ENCODE measurements at regions not wholly inside any gene's neighbourhood (a gene's known extent, or its start where the extent isn't known, plus 50 kb on each side); places are given as distances from the start of the nearest gene placed in this dataset.

GRCh38 chrX:37943554-37944344 lies 62.6 kb upstream of the SYTL5 start:
- ChIA-PET POLR2A (no interaction called here), CTCF (no interaction called here)
- no peak overlapping the region for H3K4me3 ChIP-seq (ENCODE audit: control insufficient read depth in 1 of 2, extremely low read depth in 1 of 2, low read length in 1 of 2)
- no peaks in the 10 kb centered on the region for H3K36me3 ChIP-seq (ENCODE audit: control insufficient read depth in 2 of 2, extremely low read depth in 1 of 2, insufficient read depth in 1 of 2, low read length in 1 of 2)
- no peak for ATAC-seq (replicated peaks in 1 of 4)
- H3K4me3 Mint-ChIP-seq, result no peak overlapping the region
- no peaks in the 10 kb centered on the region for H3K4me1 ChIP-seq (ENCODE audit: control insufficient read depth in 1 of 2, extremely low read depth in 1 of 2, insufficient read depth in 2 of 2, low read length in 2 of 2)
- 83% methylated on average over 1 of the region's 6 CpGs for WGBS (ENCODE audit: insufficient coverage)
- H3K27ac ChIP-seq (ENCODE audit: low read length), result no peak overlapping the region
- no peak for DNase-seq
- H3K9me3 ChIP-seq, result no peaks in the 10 kb centered on the region
- peaks cover 3 to 24% of the 10 kb centered on the region in 2 donors for H3K27me3 Mint-ChIP-seq
- H3K27ac Mint-ChIP-seq, result no peak overlapping the region
- H3K9me3 Mint-ChIP-seq, result peaks cover 0 to 3% (median 0%) of the 10 kb centered on the region in 3 donors
- H3K36me3 Mint-ChIP-seq, result no peaks in the 10 kb centered on the region
- H3K4me1 Mint-ChIP-seq, result no peaks in the 10 kb centered on the region
- no peaks in the 10 kb centered on the region for H3K27me3 ChIP-seq (replicated peaks in 1 of 2; ENCODE audit: control insufficient read depth in 2 of 2, extremely low read depth in 1 of 2, insufficient read depth in 2 of 2, low read length in 1 of 2)

- no peak overlapping the region for H3K27ac ChIP-seq (ENCODE audit: low read length)
- H3K36me3 Mint-ChIP-seq, result no peaks in the 10 kb centered on the region
- no peak overlapping the region for H3K4me3 ChIP-seq (ENCODE audit: control insufficient read depth in 1 of 2, extremely low read depth in 1 of 2, low read length in 1 of 2)
- CTCF ChIA-PET, result no interaction called here
- no peak overlapping the region for H3K4me3 Mint-ChIP-seq
- DNase-seq, result no peak
- H3K27ac Mint-ChIP-seq, result no peak overlapping the region
- H3K9me3 Mint-ChIP-seq, result peaks cover 0 to 4% (median 0%) of the 10 kb centered on the region in 3 donors
- no peaks in the 10 kb centered on the region for H3K4me1 Mint-ChIP-seq
- no CpG with 5 or more reads among the region's 1 CpG for WGBS (ENCODE audit: insufficient coverage)
- POLR2A ChIA-PET, result no interaction called here
- peaks cover 3 to 24% of the 10 kb centered on the region in 2 donors for H3K27me3 Mint-ChIP-seq
- no peaks in the 10 kb centered on the region for H3K36me3 ChIP-seq (ENCODE audit: control insufficient read depth in 2 of 2, extremely low read depth in 1 of 2, insufficient read depth in 1 of 2, low read length in 1 of 2)
- no peaks in the 10 kb centered on the region for H3K9me3 ChIP-seq
- H3K27me3 ChIP-seq (replicated peaks in 1 of 2; ENCODE audit: control insufficient read depth in 2 of 2, extremely low read depth in 1 of 2, insufficient read depth in 2 of 2, low read length in 1 of 2), result no peaks in the 10 kb centered on the region
- ATAC-seq (replicated peaks in 1 of 4), result no peak
- H3K4me1 ChIP-seq (ENCODE audit: control insufficient read depth in 1 of 2, extremely low read depth in 1 of 2, insufficient read depth in 2 of 2, low read length in 2 of 2), result no peaks in the 10 kb centered on the region
Observed at GRCh38 chrX:37946197-37946596, 60.2 kb upstream of the SYTL5 start.

GRCh38 chrX:37955273-37955672 lies 51.1 kb upstream of the SYTL5 start:
- CTCF ChIA-PET, result no interaction called here
- no peak for DNase-seq
- Histone ChIP-seq H3K36me3 (ENCODE audit: control insufficient read depth in 2 of 2, extremely low read depth in 1 of 2, insufficient read depth in 1 of 2, low read length in 1 of 2) (no peaks in the 10 kb centered on the region), H3K27ac (ENCODE audit: low read length) (no peak overlapping the region), H3K4me1 (ENCODE audit: control insufficient read depth in 1 of 2, extremely low read depth in 1 of 2, insufficient read depth in 2 of 2, low read length in 2 of 2) (no peaks in the 10 kb centered on the region), H3K27me3 (replicated peaks in 1 of 2; ENCODE audit: control insufficient read depth in 2 of 2, extremely low read depth in 1 of 2, insufficient read depth in 2 of 2, low read length in 1 of 2) (no peaks in the 10 kb centered on the region), H3K4me3 (ENCODE audit: control insufficient read depth in 1 of 2, extremely low read depth in 1 of 2, low read length in 1 of 2) (no peak overlapping the region), H3K9me3 (no peaks in the 10 kb centered on the region)
- POLR2A ChIA-PET, result no interaction called here
- no peaks in the 10 kb centered on the region for H3K36me3 Mint-ChIP-seq
- no peak overlapping the region for H3K4me3 Mint-ChIP-seq
- peaks cover 0 to 2% (median 0%) of the 10 kb centered on the region in 3 donors for H3K9me3 Mint-ChIP-seq
- H3K4me1 Mint-ChIP-seq, result peaks cover 0 to 1% (median 0%) of the 10 kb centered on the region in 3 donors
- H3K27me3 Mint-ChIP-seq, result peaks cover 0 to 6% of the 10 kb centered on the region in 2 donors
- H3K27ac Mint-ChIP-seq, result no peak overlapping the region
- ATAC-seq (replicated peaks in 1 of 4), result no peak
- WGBS (ENCODE audit: insufficient coverage), result no CpG with 5 or more reads among the region's 3 CpGs

- H3K27me3 Mint-ChIP-seq, result peaks cover 0 to 8% of the 10 kb centered on the region in 2 donors
- no CpG with 5 or more reads among the region's 3 CpGs for WGBS (ENCODE audit: insufficient coverage)
- H3K4me3 Mint-ChIP-seq, result no peak overlapping the region
- Histone ChIP-seq H3K27me3 (replicated peaks in 1 of 2; ENCODE audit: control insufficient read depth in 2 of 2, extremely low read depth in 1 of 2, insufficient read depth in 2 of 2, low read length in 1 of 2) (no peaks in the 10 kb centered on the region), H3K4me1 (ENCODE audit: control insufficient read depth in 1 of 2, extremely low read depth in 1 of 2, insufficient read depth in 2 of 2, low read length in 2 of 2) (no peaks in the 10 kb centered on the region), H3K9me3 (no peaks in the 10 kb centered on the region), H3K4me3 (ENCODE audit: control insufficient read depth in 1 of 2, extremely low read depth in 1 of 2, low read length in 1 of 2) (no peak overlapping the region), H3K27ac (ENCODE audit: low read length) (no peak overlapping the region), H3K36me3 (ENCODE audit: control insufficient read depth in 2 of 2, extremely low read depth in 1 of 2, insufficient read depth in 1 of 2, low read length in 1 of 2) (no peaks in the 10 kb centered on the region)
- H3K9me3 Mint-ChIP-seq, result peaks cover 0 to 3% (median 0%) of the 10 kb centered on the region in 3 donors
- ChIA-PET POLR2A (no interaction called here), CTCF (no interaction called here)
- H3K27ac Mint-ChIP-seq, result no peak overlapping the region
- ATAC-seq (replicated peaks in 1 of 4) (no peak), DNase-seq (no peak)
- H3K36me3 Mint-ChIP-seq, result no peaks in the 10 kb centered on the region
- H3K4me1 Mint-ChIP-seq, result peaks cover 0 to 2% (median 0%) of the 10 kb centered on the region in 3 donors
Observed at GRCh38 chrX:37956223-37956622, 50.1 kb upstream of the SYTL5 start.

Data from T-cell (primary cell).